ENCODE measurements at regions not wholly inside any gene's neighbourhood (a gene's known extent, or its start where the extent isn't known, plus 50 kb on each side); places are given as distances from the start of the nearest gene placed in this dataset.

DNA sequence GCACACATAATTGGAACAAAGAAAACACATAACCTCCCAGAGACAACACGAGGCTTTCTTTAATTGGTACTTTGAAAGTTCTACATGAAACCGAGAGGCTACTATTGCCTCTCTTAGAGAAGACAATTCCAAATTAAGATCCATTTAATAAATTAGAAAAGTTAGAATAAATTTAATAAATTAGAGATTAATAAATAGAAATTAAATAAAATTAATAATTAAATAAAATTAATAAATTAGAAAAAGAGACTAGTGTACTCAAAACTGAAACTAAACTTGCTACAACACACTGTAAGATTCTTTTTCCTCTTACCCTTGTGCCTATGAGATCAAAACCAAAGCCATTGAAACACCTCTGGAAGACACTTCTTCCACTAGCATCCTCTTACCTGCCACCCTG, 199.0 kb downstream of the URB2 start:
- 83% methylated on average over 1 of the region's 2 CpGs for WGBS (ENCODE audit: insufficient coverage)
- no peaks in the 10 kb centered on the region for H3K4me1 Mint-ChIP-seq
- no peaks in the 10 kb centered on the region for H3K36me3 Mint-ChIP-seq
- Histone ChIP-seq H3K9me3 (ENCODE audit: control insufficient read depth, insufficient read depth, low read length) (no peaks in the 10 kb centered on the region), H3K4me1 (ENCODE audit: control insufficient read depth, insufficient read depth, low read length) (no peaks in the 10 kb centered on the region), H3K27me3 (ENCODE audit: control insufficient read depth, insufficient read depth, low read length) (no peaks in the 10 kb centered on the region), H3K4me3 (ENCODE audit: low read length) (no peak overlapping the region), H3K27ac (ENCODE audit: low read length) (no peak overlapping the region), H3K36me3 (ENCODE audit: control insufficient read depth, insufficient read depth, low read length) (no peaks in the 10 kb centered on the region)
- TF ChIP-seq, protein P1, sequence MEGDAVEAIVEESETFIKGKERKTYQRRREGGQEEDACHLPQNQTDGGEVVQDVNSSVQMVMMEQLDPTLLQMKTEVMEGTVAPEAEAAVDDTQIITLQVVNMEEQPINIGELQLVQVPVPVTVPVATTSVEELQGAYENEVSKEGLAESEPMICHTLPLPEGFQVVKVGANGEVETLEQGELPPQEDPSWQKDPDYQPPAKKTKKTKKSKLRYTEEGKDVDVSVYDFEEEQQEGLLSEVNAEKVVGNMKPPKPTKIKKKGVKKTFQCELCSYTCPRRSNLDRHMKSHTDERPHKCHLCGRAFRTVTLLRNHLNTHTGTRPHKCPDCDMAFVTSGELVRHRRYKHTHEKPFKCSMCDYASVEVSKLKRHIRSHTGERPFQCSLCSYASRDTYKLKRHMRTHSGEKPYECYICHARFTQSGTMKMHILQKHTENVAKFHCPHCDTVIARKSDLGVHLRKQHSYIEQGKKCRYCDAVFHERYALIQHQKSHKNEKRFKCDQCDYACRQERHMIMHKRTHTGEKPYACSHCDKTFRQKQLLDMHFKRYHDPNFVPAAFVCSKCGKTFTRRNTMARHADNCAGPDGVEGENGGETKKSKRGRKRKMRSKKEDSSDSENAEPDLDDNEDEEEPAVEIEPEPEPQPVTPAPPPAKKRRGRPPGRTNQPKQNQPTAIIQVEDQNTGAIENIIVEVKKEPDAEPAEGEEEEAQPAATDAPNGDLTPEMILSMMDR (IDR thresholded peaks at IDR 0.05): no peak
- peaks cover 17 to 32% of the 10 kb centered on the region in 2 donors for H3K27me3 Mint-ChIP-seq (ENCODE audit: low read depth in 2 of 2)
- intact Hi-C loops (cut with micrococcal nuclease): no loop called here
- ATAC-seq: no peak
- DNase-seq: no peak
- no peaks in the 10 kb centered on the region for H3K9me3 Mint-ChIP-seq
- no peak overlapping the region for H3K4me3 Mint-ChIP-seq
- H3K27ac Mint-ChIP-seq: no peak overlapping the region

DNA sequence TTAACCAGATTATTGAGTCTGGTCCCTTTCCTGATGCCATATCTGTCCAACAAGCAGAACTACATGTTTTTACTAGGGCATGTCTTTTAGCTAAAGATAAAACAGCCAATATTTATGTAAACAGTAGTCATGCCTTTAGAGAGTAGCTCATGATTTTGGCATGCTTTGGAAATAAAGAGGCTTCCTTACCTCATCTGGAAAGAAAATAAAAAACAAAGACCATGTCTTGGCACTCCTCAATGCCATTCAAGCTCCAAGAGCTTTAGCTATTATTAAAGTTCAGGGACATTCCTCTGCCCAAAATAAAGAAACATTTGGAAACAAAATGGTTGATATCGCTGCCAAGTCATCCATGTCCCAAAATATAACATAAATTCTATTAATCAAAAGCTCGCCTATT, 202.4 kb downstream of the URB2 start:
- H3K36me3 ChIP-seq (ENCODE audit: control insufficient read depth, insufficient read depth, low read length): no peaks in the 10 kb centered on the region
- H3K27ac ChIP-seq (ENCODE audit: low read length): no peak overlapping the region
- H3K36me3 Mint-ChIP-seq: no peaks in the 10 kb centered on the region
- H3K27me3 Mint-ChIP-seq (ENCODE audit: low read depth in 2 of 2): peaks cover 20 to 49% of the 10 kb centered on the region in 2 donors
- no peak overlapping the region for H3K4me3 Mint-ChIP-seq
- H3K9me3 ChIP-seq (ENCODE audit: control insufficient read depth, insufficient read depth, low read length): no peaks in the 10 kb centered on the region
- H3K27ac Mint-ChIP-seq: no peak overlapping the region
- 100% methylated on average over 1 of the region's 2 CpGs for WGBS (ENCODE audit: insufficient coverage)
- no peaks in the 10 kb centered on the region for H3K4me1 Mint-ChIP-seq
- intact Hi-C loops (cut with micrococcal nuclease): no loop called here
- ATAC-seq (no peak), DNase-seq (no peak)
- no peaks in the 10 kb centered on the region for H3K27me3 ChIP-seq (ENCODE audit: control insufficient read depth, insufficient read depth, low read length)
- TF ChIP-seq, protein P1 (IDR thresholded peaks at IDR 0.05): no peak
- no peaks in the 10 kb centered on the region for H3K9me3 Mint-ChIP-seq
- H3K4me1 ChIP-seq (ENCODE audit: control insufficient read depth, insufficient read depth, low read length): no peaks in the 10 kb centered on the region
- H3K4me3 ChIP-seq (ENCODE audit: low read length): no peak overlapping the region

DNA sequence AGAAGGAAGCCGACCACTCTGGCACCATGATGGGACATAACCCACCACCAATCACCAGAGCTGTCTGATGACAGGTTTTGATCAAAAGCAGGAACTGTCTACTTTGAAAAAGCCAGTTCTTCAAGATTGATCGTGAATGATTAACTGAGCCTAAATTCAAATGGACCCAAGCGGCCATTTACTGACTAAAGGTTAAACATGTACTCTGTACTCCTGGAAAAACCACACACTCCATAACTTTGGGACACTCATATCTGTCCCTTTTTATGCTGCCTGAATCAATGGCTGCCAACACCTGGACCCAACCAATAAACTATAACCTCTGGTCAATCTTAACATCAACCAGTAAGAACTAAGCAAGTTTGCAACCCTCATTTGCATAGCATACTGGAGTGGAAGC, 206.6 kb downstream of the URB2 start:
- Mint-ChIP-seq H3K9me3 (no peaks in the 10 kb centered on the region), H3K4me3 (no peak overlapping the region), H3K27ac (no peak overlapping the region), H3K36me3 (no peaks in the 10 kb centered on the region), H3K4me1 (no peaks in the 10 kb centered on the region), H3K27me3 (ENCODE audit: low read depth in 2 of 2) (peaks cover 15 to 37% of the 10 kb centered on the region in 2 donors)
- intact Hi-C loops (cut with micrococcal nuclease): no loop called here
- no peak for DNase-seq
- H3K4me3 ChIP-seq (ENCODE audit: low read length): no peak overlapping the region
- no peaks in the 10 kb centered on the region for H3K9me3 ChIP-seq (ENCODE audit: control insufficient read depth, insufficient read depth, low read length)
- no peak overlapping the region for H3K27ac ChIP-seq (ENCODE audit: low read length)
- 96% methylated on average over 3 of the region's 3 CpGs for WGBS (ENCODE audit: insufficient coverage)
- H3K36me3 ChIP-seq (ENCODE audit: control insufficient read depth, insufficient read depth, low read length): no peaks in the 10 kb centered on the region
- no peak for ATAC-seq
- no peaks in the 10 kb centered on the region for H3K4me1 ChIP-seq (ENCODE audit: control insufficient read depth, insufficient read depth, low read length)
- H3K27me3 ChIP-seq (ENCODE audit: control insufficient read depth, insufficient read depth, low read length): peaks cover 2% of the 10 kb centered on the region
- TF ChIP-seq, protein P1 (IDR thresholded peaks at IDR 0.05): no peak

DNA sequence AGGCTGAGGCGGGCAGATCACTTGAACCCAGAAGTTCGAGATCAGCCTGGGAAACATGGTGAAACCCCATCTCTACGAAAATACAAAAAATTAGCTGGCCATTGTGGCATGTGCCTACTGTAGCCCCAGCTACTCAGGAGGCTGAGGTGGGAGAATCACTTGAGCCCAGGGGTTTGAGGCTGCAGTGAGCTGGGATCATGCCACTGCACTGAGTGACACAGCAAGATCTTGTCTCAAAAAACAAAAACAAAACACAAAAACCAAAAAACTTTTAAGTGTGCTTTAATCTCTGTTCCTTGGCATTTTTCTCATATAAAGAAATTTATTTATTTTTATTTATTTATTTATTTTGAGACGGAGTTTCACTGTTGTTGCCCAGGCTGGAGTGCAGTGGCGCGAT, 208.2 kb downstream of the URB2 start:
- Mint-ChIP-seq H3K27ac (no peak overlapping the region), H3K27me3 (ENCODE audit: low read depth in 2 of 2) (peaks cover 10 to 30% of the 10 kb centered on the region in 2 donors), H3K4me3 (no peak overlapping the region), H3K9me3 (no peaks in the 10 kb centered on the region), H3K36me3 (no peaks in the 10 kb centered on the region), H3K4me1 (no peaks in the 10 kb centered on the region)
- Histone ChIP-seq H3K27ac (ENCODE audit: low read length) (no peak overlapping the region), H3K36me3 (ENCODE audit: control insufficient read depth, insufficient read depth, low read length) (no peaks in the 10 kb centered on the region), H3K9me3 (ENCODE audit: control insufficient read depth, insufficient read depth, low read length) (no peaks in the 10 kb centered on the region), H3K27me3 (ENCODE audit: control insufficient read depth, insufficient read depth, low read length) (peaks cover 2% of the 10 kb centered on the region), H3K4me1 (ENCODE audit: control insufficient read depth, insufficient read depth, low read length) (no peaks in the 10 kb centered on the region), H3K4me3 (ENCODE audit: low read length) (no peak overlapping the region)
- intact Hi-C loops (cut with micrococcal nuclease): no loop called here
- ATAC-seq (no peak), DNase-seq (no peak)
- whole genome bisulfite sequencing (ENCODE audit: insufficient coverage): 94% methylated on average over 6 of the region's 6 CpGs
- TF ChIP-seq, protein P1 (IDR thresholded peaks at IDR 0.05): no peak
